ENCODE measurements at regions not wholly inside any gene's neighbourhood (a gene's known extent, or its start where the extent isn't known, plus 50 kb on each side); places are given as distances from the start of the nearest gene placed in this dataset.

DNA sequence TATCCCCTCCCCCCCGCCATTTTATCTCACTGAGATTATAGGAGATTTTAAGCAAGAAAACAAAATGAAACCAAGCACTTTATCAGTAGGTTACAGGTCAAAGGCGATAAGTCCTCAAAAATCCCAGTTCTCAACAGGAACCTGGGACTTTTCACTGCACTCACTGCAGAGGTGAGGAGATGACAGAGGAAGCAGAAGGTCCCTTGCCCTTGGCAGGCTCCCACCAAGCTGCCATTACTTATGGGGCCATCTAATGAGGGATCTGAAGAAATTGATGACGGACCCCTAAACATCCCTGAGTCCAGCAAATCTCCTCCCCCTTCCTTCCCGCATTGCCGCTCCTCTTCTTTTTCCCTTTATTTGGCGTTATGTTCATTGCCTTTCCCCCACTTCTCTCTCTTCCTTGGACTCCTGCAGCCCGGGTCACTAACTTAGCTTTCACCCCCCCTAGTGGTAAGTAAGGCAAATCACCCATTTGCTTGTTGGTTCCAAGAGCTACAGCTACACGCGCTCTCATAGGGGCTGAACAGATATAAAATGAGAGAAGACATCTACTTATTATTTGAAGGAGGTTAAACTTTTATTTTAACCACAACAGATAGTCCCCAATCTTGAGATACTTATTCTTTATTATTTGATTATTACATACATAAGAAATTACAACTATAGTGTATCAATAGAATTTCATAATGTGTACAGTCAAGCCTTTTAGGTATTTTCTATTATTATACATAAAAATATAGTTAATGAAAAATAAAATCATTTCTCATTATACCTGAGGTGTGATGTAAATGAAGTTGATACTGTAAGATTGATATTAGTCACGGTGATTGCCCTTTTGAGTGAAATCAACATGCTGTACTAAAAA is 52.0 kb upstream of the ARGLU1 start:
- TF ChIP-seq POLR2A (IDR thresholded peaks at IDR 0.05; ENCODE audit: low read depth) (no peak), CTCF (IDR thresholded peaks at IDR 0.05) (peak; percentile 66 to 81 (median 74)), POLR2AphosphoS5 (IDR thresholded peaks at IDR 0.05) (no peak)
